SK-N-MC (cell line): ENCODE measurements at regions not wholly inside any gene's neighbourhood (a gene's known extent, or its start where the extent isn't known, plus 50 kb on each side); places are given as distances from the start of the nearest gene placed in this dataset.

Source experiments
- EZH2 ChIP-seq: fragments of 200-600 bp; sonication (generic); IDR thresholded peaks from one replicate; pipeline ENCODE4 v1.6.1; 2017; ENCODE audit warnings: antibody characterized with exemption
- POLR2AphosphoS5 ChIP-seq: IDR thresholded peaks from 2 replicates; pipeline ENCODE4 v1.6.1; 2012; ENCODE audit warnings: mild to moderate bottlenecking, low read depth, low read length, borderline replicate concordance

DNA sequence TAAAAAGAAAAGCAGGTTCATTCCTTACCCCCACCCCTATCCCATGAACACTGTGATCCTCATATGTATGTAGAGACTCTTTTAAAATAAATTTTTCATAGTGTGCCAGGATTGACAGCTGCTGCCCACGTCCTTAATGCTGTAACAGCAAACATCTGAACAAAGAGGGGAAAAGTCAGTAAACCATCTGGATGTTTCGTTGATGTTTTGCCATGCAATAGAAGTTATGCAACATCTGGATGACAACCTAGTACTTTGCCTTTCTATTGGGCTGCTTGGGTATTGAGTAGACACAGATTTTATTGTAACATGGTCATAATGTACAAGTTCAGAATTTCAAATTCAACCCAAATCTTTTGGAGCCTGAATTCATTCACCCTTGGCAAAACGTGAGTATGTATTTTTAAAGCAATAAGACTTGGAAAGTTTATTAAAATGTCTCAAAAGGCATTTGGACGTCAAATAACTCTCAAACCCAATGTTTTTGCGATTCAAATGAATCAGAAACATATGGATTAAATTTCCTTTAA lies 500.3 kb downstream of the DHX35 start:
- TF ChIP-seq EZH2: no peak
- TF ChIP-seq POLR2AphosphoS5: no peak
